ENCODE measurements at regions not wholly inside any gene's neighbourhood (a gene's known extent, or its start where the extent isn't known, plus 50 kb on each side); places are given as distances from the start of the nearest gene placed in this dataset.

- Histone ChIP-seq H3K4me3 (ENCODE audit: control insufficient read depth in 2 of 3, extremely low read depth in 1 of 3, insufficient read depth in 2 of 3, low read depth in 1 of 3, low read length in 3 of 3) (no peak overlapping the region), H4K20me1 (ENCODE audit: control insufficient read depth, extremely low read depth, insufficient read depth, low read length) (no peaks in the 10 kb centered on the region), H3K9ac (ENCODE audit: control insufficient read depth, extremely low read depth, insufficient read depth, low read length) (no peak overlapping the region), H3K27me3 (ENCODE audit: control insufficient read depth, extremely low read depth, insufficient read depth, low read length) (no peaks in the 10 kb centered on the region), H3K79me2 (ENCODE audit: control insufficient read depth, insufficient read depth, low read length) (no peaks in the 10 kb centered on the region), H3K36me3 (ENCODE audit: control insufficient read depth in 2 of 2, extremely low read depth in 1 of 2, insufficient read depth in 2 of 2, low read length in 2 of 2) (no peaks in the 10 kb centered on the region), H3K4me2 (ENCODE audit: control insufficient read depth, extremely low read depth, insufficient read depth, low read depth, low read length) (no peak overlapping the region), H3K27ac (ENCODE audit: control insufficient read depth, insufficient read depth, low read length) (no peak overlapping the region), H3K9me3 (ENCODE audit: control insufficient read depth, low read depth, low read length) (no peaks in the 10 kb centered on the region), H2AFZ (ENCODE audit: control insufficient read depth, low read length) (no peak overlapping the region), H3K9me1 (ENCODE audit: control insufficient read depth, extremely low read depth, insufficient read depth, low read length) (no peaks in the 10 kb centered on the region), H3K4me1 (ENCODE audit: control insufficient read depth, extremely low read depth, insufficient read depth, low read length) (no peaks in the 10 kb centered on the region)
- DNase-seq (ENCODE audit: low read depth, low spot score) (no peak), FAIRE-seq (no peak)
- dilution Hi-C loops (cut with MboI; ENCODE audit: extremely low pct_ligation_motif_present, low sequenced_read_pairs) = no loop called here
- TF ChIP-seq CTCF (optimal IDR thresholded peaks at IDR 0.05 in 1 of 3, IDR thresholded peaks at IDR 0.05 in 1 of 3, conservative IDR thresholded peaks at IDR 0.05 in 1 of 3; ENCODE audit: extremely low read depth in 1 of 3, insufficient read depth in 2 of 3, low read length in 3 of 3) (no peak), EZH2 (IDR thresholded peaks at IDR 0.05; ENCODE audit: low read length) (no peak)
Measured at GRCh38 chrX:125219852-125220251, 99.8 kb upstream of the TEX13C start.

GRCh38 chrX:125236955-125237354, 82.7 kb upstream of the TEX13C start:
- no peaks in the 10 kb centered on the region for H3K4me1 ChIP-seq (ENCODE audit: control insufficient read depth, extremely low read depth, insufficient read depth, low read length)
- no peaks in the 10 kb centered on the region for H3K9me3 ChIP-seq (ENCODE audit: control insufficient read depth, low read depth, low read length)
- no peaks in the 10 kb centered on the region for H4K20me1 ChIP-seq (ENCODE audit: control insufficient read depth, extremely low read depth, insufficient read depth, low read length)
- no peak overlapping the region for H3K4me3 ChIP-seq (ENCODE audit: control insufficient read depth in 2 of 3, extremely low read depth in 1 of 3, insufficient read depth in 2 of 3, low read depth in 1 of 3, low read length in 3 of 3)
- TF ChIP-seq EZH2 (IDR thresholded peaks at IDR 0.05; ENCODE audit: low read length) (no peak), CTCF (optimal IDR thresholded peaks at IDR 0.05 in 1 of 3, IDR thresholded peaks at IDR 0.05 in 1 of 3, conservative IDR thresholded peaks at IDR 0.05 in 1 of 3; ENCODE audit: extremely low read depth in 1 of 3, insufficient read depth in 2 of 3, low read length in 3 of 3) (no peak)
- no peaks in the 10 kb centered on the region for H3K79me2 ChIP-seq (ENCODE audit: control insufficient read depth, insufficient read depth, low read length)
- no peaks in the 10 kb centered on the region for H3K36me3 ChIP-seq (ENCODE audit: control insufficient read depth in 2 of 2, extremely low read depth in 1 of 2, insufficient read depth in 2 of 2, low read length in 2 of 2)
- no peaks in the 10 kb centered on the region for H3K27me3 ChIP-seq (ENCODE audit: control insufficient read depth, extremely low read depth, insufficient read depth, low read length)
- no peak overlapping the region for H3K4me2 ChIP-seq (ENCODE audit: control insufficient read depth, extremely low read depth, insufficient read depth, low read depth, low read length)
- FAIRE-seq (no peak), DNase-seq (ENCODE audit: low read depth, low spot score) (no peak)
- H3K27ac ChIP-seq (ENCODE audit: control insufficient read depth, insufficient read depth, low read length) = no peak overlapping the region
- H2AFZ ChIP-seq (ENCODE audit: control insufficient read depth, low read length) = no peak overlapping the region
- no peaks in the 10 kb centered on the region for H3K9me1 ChIP-seq (ENCODE audit: control insufficient read depth, extremely low read depth, insufficient read depth, low read length)
- dilution Hi-C loops (cut with MboI; ENCODE audit: extremely low pct_ligation_motif_present, low sequenced_read_pairs) = no loop called here
- H3K9ac ChIP-seq (ENCODE audit: control insufficient read depth, extremely low read depth, insufficient read depth, low read length) = no peak overlapping the region
